GM12872 (cell line): ENCODE measurements at regions not wholly inside any gene's neighbourhood (a gene's known extent, or its start where the extent isn't known, plus 50 kb on each side); places are given as distances from the start of the nearest gene placed in this dataset.

Experiments
- CTCF ChIP-seq: IDR thresholded peaks from 3 replicates; pipeline ENCODE4 v1.5.1; 2011; ENCODE audit warnings: low read depth, mild to moderate bottlenecking, low read length, moderate library complexity; ENCODE audit not compliant: insufficient read depth

- TF ChIP-seq CTCF: no peak
These were observed 279.6 kb upstream of the SULF2 start for GRCh38 chr20:48064929-48065328.

GRCh38 chr20:48060841-48061720 is 275.8 kb upstream of the SULF2 start:
- no peak for TF ChIP-seq CTCF

GRCh38 chr20:48058611-48059559 is 273.6 kb upstream of the SULF2 start:
- TF ChIP-seq CTCF: no peak

- TF ChIP-seq CTCF: no peak
These were observed 272.5 kb upstream of the SULF2 start for GRCh38 chr20:48057739-48058138.

GRCh38 chr20:48057251-48057650 is 272.0 kb upstream of the SULF2 start:
- TF ChIP-seq CTCF: no peak

GRCh38 chr20:48056218-48056617 is 270.9 kb upstream of the SULF2 start:
- TF ChIP-seq CTCF: no peak

GRCh38 chr20:48054051-48054450 is 268.8 kb upstream of the SULF2 start:
- TF ChIP-seq CTCF: no peak
